HFFc6 (cell line): ENCODE measurements at regions not wholly inside any gene's neighbourhood (a gene's known extent, or its start where the extent isn't known, plus 50 kb on each side); places are given as distances from the start of the nearest gene placed in this dataset.

Experiments
- DNase-seq: peaks from one replicate; pipeline ENCODE4 v3.0.0-alpha.2; 2018
- H3K27ac Mint-ChIP-seq: 2 replicates; pipeline ENCODE4 v1.8.0; 2020; ENCODE audit warnings: mild to moderate bottlenecking, mixed read lengths
- H3K27me3 Mint-ChIP-seq: 2 replicates; pipeline ENCODE4 v1.8.0; 2021; ENCODE audit warnings: mild to moderate bottlenecking, moderate library complexity, mixed read lengths; ENCODE audit not compliant: insufficient read depth
- H3K36me3 Mint-ChIP-seq: 2 replicates; pipeline ENCODE4 v1.8.0; 2021; ENCODE audit warnings: low read depth, mixed read lengths
- H3K4me1 Mint-ChIP-seq: 2 replicates; pipeline ENCODE4 v1.8.0; 2020; ENCODE audit warnings: low read depth, mixed read lengths
- H3K4me3 Mint-ChIP-seq: 2 replicates; pipeline ENCODE4 v1.8.0; 2020; ENCODE audit warnings: mild to moderate bottlenecking, moderate library complexity, mixed read lengths
- H3K9me3 Mint-ChIP-seq: 2 replicates; pipeline ENCODE4 v1.8.0; 2020; ENCODE audit warnings: mild to moderate bottlenecking, mixed read lengths
- TF ChIP-seq, protein P1 (sequence below): fragments of 200-600 bp; sonication (generic); IDR thresholded peaks from 2 replicates; pipeline ENCODE4 v1.5.0; 2021; ENCODE audit warnings: antibody characterized with exemption, mild to moderate bottlenecking

DNA sequence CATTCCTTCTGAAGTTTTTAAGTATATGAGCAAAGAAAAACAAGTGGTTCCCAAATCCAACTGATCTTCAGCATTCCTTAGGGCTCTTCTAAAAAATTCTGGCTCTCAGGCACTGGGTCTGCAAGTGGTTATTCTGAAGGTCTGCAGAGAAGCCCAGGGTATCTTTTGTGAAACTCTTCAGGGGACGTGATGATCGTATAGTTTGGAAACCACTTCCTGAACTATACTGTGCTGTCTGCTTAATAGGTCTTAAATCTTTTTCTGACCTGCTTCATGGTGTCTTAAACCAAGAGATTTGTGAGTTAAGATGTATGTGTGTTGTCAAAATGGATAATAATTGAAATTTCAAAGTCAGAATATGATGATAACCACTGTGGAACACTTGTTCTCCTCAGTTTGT, 115.5 kb downstream of the LHX9 start:
- TF ChIP-seq, protein P1, sequence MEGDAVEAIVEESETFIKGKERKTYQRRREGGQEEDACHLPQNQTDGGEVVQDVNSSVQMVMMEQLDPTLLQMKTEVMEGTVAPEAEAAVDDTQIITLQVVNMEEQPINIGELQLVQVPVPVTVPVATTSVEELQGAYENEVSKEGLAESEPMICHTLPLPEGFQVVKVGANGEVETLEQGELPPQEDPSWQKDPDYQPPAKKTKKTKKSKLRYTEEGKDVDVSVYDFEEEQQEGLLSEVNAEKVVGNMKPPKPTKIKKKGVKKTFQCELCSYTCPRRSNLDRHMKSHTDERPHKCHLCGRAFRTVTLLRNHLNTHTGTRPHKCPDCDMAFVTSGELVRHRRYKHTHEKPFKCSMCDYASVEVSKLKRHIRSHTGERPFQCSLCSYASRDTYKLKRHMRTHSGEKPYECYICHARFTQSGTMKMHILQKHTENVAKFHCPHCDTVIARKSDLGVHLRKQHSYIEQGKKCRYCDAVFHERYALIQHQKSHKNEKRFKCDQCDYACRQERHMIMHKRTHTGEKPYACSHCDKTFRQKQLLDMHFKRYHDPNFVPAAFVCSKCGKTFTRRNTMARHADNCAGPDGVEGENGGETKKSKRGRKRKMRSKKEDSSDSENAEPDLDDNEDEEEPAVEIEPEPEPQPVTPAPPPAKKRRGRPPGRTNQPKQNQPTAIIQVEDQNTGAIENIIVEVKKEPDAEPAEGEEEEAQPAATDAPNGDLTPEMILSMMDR = no peak
- H3K4me1 Mint-ChIP-seq = peaks cover 27% of the 10 kb centered on the region
- no peaks in the 10 kb centered on the region for H3K36me3 Mint-ChIP-seq
- no peaks in the 10 kb centered on the region for H3K27me3 Mint-ChIP-seq
- no peak overlapping the region for H3K27ac Mint-ChIP-seq
- DNase-seq = no peak
- H3K9me3 Mint-ChIP-seq = no peaks in the 10 kb centered on the region
- no peak overlapping the region for H3K4me3 Mint-ChIP-seq

DNA sequence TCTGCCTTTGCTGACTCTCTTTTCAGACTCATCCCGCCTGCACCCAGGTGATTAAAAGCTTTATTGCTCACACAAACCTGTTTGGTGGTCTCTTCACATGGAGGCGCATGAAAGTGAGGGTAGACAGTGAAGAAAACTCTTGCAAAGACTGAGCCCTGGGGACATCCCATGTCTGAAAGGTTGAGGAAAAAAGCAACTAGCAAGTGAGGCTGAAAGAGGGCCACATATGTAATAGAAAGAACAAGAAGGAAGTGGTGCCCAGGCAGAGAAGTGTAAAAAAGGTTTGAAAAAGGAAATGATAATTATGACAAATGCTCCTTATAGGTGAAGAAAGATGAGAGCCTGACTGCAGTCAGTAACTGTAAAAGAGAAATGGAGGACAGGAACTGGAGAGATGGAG, 115.9 kb upstream of the NEK7 start:
- no peak for DNase-seq
- no peak overlapping the region for H3K4me3 Mint-ChIP-seq
- no peaks in the 10 kb centered on the region for H3K9me3 Mint-ChIP-seq
- H3K27ac Mint-ChIP-seq = no peak overlapping the region
- H3K4me1 Mint-ChIP-seq = no peaks in the 10 kb centered on the region
- no peaks in the 10 kb centered on the region for H3K27me3 Mint-ChIP-seq
- TF ChIP-seq, protein P1 = no peak
- H3K36me3 Mint-ChIP-seq = no peaks in the 10 kb centered on the region

DNA sequence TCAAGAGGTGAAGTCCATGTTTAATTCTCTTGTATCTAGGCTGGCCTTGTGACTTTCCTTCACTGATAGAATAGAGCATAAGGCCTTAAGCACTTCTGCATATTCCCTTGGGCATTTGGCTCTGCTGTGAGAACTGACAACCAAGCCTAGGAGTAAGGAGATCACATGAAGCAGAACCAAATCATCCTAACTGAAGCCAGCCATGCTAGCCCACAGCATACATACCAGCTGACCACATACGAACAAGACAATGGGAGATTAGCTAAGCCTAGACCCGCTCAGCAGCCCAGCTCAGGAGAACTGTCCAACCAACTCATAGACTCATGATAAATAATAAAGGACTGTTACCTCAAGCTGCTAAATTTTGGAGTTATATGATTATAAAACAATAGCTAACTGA, 114.6 kb upstream of the NEK7 start:
- H3K27me3 Mint-ChIP-seq = no peaks in the 10 kb centered on the region
- no peak overlapping the region for H3K27ac Mint-ChIP-seq
- no peaks in the 10 kb centered on the region for H3K36me3 Mint-ChIP-seq
- TF ChIP-seq, protein P1 = no peak
- DNase-seq = no peak
- H3K4me1 Mint-ChIP-seq = no peaks in the 10 kb centered on the region
- H3K9me3 Mint-ChIP-seq = no peaks in the 10 kb centered on the region
- H3K4me3 Mint-ChIP-seq = no peak overlapping the region

DNA sequence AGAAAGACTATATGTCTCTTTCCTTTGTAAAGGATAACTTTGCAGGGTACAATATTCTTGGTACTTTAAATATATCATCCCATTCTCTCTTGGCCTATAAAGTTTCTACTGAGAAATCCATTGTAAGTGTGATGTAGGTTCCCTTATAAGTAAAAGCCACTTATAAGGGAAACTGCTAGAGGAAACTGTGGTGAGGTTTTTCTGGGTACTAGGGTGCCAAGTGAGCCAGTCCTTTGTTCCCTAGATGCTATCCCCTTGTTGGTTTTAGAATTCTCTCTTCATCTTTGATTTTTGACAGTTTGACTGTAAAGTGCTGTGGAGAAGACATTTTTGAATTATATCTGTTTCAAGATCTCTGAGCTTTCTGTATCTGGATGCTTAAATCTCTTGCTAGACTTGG, 108.9 kb upstream of the NEK7 start:
- H3K27me3 Mint-ChIP-seq = no peaks in the 10 kb centered on the region; the same call in 1 of the 2 replicates
- H3K4me1 Mint-ChIP-seq = no peaks in the 10 kb centered on the region
- peaks cover 7% of the 10 kb centered on the region for H3K36me3 Mint-ChIP-seq
- TF ChIP-seq, protein P1 = no peak
- H3K27ac Mint-ChIP-seq = no peak overlapping the region
- H3K4me3 Mint-ChIP-seq = no peak overlapping the region
- DNase-seq = no peak
- peaks cover 6% of the 10 kb centered on the region; the same call in 1 of the 2 replicates for H3K9me3 Mint-ChIP-seq

DNA sequence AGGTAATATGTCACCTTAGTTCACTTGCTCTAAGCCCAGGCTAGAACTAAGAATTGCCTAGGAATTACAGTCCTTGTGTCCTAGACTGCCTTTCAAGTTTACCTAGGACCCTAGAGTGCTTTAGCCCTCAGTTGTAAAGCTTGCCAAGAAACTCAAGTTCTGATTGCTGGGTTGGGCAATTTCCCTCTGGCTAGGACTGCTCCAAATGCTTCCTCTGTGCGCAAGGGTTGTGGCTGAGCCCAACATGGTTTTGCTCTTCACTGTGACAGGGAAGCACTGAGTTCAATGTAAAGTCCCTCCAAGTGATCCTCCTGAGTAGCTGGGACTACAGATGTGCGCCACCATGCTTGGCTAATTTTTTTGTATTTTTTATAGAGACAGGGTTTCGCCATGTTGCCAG, 102.3 kb upstream of the NEK7 start:
- H3K36me3 Mint-ChIP-seq = peaks cover 7% of the 10 kb centered on the region
- TF ChIP-seq, protein P1 = no peak
- H3K4me1 Mint-ChIP-seq = no peaks in the 10 kb centered on the region
- H3K9me3 Mint-ChIP-seq = peaks cover 6% of the 10 kb centered on the region; the same call in 1 of the 2 replicates
- no peak overlapping the region for H3K4me3 Mint-ChIP-seq
- H3K27ac Mint-ChIP-seq = no peak overlapping the region
- no peak for DNase-seq
- no peaks in the 10 kb centered on the region; the same call in 1 of the 2 replicates for H3K27me3 Mint-ChIP-seq

DNA sequence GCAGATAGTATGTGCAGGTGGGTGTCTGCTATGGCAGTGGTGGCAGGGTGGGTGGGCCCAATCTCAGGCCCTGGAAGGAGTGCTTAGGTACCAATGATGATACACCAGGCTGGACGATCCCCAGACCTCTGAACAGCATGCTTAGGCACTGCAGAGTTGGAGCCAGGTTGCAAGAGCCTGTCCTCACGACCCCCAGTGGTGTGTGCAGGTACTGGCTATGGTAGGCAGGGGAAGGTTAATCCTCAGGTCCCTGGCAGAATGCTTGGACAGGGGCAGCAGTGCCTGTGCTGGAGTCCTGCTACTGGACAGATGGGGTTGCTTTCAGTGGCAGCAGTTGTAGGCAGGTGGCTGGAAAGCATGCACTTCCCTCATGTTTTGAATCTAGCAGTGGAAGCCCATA, 100.5 kb upstream of the NEK7 start:
- H3K27me3 Mint-ChIP-seq = no peaks in the 10 kb centered on the region; the same call in 1 of the 2 replicates

More for the DNA sequence above, 100.5 kb upstream of the NEK7 start:
- no peak overlapping the region for H3K27ac Mint-ChIP-seq
- TF ChIP-seq, protein P1 = peak; percentile 58
- H3K4me1 Mint-ChIP-seq = no peaks in the 10 kb centered on the region
- H3K36me3 Mint-ChIP-seq = no peaks in the 10 kb centered on the region
- H3K9me3 Mint-ChIP-seq = no peaks in the 10 kb centered on the region
- H3K4me3 Mint-ChIP-seq = no peak overlapping the region
- no peak for DNase-seq
